ENCODE measurements at regions not wholly inside any gene's neighbourhood (a gene's known extent, or its start where the extent isn't known, plus 50 kb on each side); places are given as distances from the start of the nearest gene placed in this dataset.
"Not testable (repeated sequence)": the region's sequence is repeated elsewhere in the genome, so short reads cannot be mapped to it uniquely, and the experiment has no call there.

- TF ChIP-seq CTCF (IDR thresholded peaks at IDR 0.05 in 2 of 3, conservative IDR thresholded peaks at IDR 0.05 in 1 of 3; ENCODE audit: control insufficient read depth in 2 of 3, extremely low read depth in 1 of 3, insufficient read depth in 1 of 3, low read depth in 3 of 3, low read length in 3 of 3); CEBPB (IDR thresholded peaks at IDR 0.05; ENCODE audit: borderline replicate concordance in 1 of 2, low read depth in 2 of 2, low read length in 2 of 2); MEF2A (IDR thresholded peaks at IDR 0.05; ENCODE audit: insufficient read depth, low read depth, low read length); BCL11A (IDR thresholded peaks at IDR 0.05; ENCODE audit: low read depth, low read length); ATF3 (IDR thresholded peaks at IDR 0.05; ENCODE audit: borderline replicate concordance, extremely low read depth, low read depth, low read length): not testable (repeated sequence)
These were observed 341.1 kb upstream of the DEFB115 start for GRCh38 chr20:30916404-30916803.

Measured in GM12878 (cell line).